CD4-positive, alpha-beta T cell treated with Interleukin-17A for 4 hours (primary cell): ENCODE measurements at regions not wholly inside any gene's neighbourhood (a gene's known extent, or its start where the extent isn't known, plus 50 kb on each side); places are given as distances from the start of the nearest gene placed in this dataset.

Experiments
- DNase-seq: peaks from one replicate; pipeline ENCODE4 v3.0.0-alpha.2; 2020; ENCODE audit warnings: mixed read lengths

DNA sequence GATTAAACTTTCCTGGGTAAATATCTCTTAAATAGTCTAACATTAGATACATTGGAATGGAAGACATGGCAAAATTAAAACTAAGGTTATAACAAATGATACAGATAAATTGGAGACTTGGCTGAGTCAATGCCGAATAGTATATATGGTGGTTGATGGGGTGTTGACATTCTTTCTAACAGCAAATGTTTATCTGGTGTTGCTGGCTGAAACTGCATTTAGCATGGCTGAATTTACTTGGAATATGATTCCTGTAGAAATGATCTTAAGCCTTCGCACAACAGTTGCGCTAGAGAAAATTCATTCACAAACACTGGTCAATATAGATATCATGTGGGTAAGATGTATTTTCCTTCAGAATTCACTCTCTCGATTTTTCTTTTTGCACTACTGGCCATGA is 646.0 kb upstream of the CXADR start:
- no peak for DNase-seq

DNA sequence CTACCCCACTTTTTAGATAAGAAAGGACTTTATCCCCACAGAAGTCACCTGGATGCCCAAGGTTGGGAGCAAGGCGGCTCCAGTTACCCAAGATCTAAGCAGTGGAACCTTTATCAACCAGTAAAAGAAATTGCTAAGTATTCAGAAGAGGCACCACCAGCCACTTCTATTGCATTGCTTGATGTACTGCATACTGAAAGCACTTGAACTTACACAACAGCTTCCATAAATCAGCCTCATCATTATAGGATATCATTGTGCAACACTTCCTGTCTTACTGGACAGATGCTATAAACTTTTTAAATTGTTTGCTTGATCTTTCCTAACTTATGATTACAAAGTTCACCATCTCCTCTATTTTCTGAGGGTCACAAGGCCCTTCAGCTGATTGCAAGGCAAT is 642.7 kb upstream of the CXADR start:
- no peak for DNase-seq

DNA sequence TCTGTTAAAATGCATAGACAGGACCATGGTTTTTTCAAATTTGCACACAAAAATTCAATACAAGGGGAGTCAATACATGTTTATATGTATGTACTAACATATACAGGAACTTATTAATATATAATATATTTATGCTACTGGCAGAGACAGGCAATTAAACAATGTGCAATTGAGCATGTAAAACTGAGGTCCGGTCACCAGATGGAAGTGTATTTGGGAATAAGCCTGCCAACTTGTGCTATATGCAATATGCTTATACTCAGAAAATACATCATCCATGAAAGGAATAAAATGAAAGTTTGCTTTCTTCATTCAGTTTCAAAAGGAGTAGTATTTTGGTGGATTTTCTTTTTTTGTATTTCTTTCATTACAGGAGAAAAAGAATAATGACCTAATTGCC is 640.2 kb upstream of the CXADR start:
- DNase-seq: no peak

DNA sequence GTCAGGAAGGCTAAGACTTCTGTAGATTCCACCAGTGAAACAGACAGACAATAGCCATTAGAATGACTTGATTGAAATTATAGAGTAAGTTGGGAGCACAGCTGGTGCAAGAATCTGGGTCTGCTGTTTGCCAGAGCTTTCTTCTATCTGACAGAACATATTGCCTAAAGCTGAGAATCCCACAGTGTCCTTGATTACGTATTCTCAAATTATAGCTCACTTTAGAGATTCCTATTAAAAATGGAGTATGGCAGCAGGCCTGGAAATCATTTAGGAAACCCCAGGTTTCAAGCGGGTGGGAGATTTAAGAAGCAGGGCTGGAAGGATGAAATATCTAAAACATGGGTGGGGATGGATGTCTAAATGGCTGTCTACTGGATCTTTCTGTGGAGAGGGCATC is 639.7 kb upstream of the CXADR start:
- DNase-seq: no peak

DNA sequence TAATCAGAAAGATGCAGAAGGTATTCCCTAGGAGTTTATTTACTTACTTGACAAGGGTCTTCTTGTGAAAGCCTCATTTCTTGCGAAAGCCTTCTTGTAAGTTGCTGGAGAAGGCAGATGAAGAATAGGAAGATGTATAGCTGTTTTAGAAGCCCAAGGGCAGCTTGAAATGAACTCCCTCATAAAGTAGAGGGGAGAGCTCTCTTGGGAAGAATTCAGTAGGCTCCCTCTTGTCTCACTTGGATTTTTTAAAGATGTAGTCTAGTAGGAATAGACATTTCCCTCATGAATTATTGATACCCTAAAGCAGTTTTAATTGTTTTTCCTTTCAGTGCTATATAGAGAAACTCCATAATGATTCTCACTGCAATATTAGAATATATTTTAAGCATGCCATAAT is 639.2 kb upstream of the CXADR start:
- DNase-seq: no peak

DNA sequence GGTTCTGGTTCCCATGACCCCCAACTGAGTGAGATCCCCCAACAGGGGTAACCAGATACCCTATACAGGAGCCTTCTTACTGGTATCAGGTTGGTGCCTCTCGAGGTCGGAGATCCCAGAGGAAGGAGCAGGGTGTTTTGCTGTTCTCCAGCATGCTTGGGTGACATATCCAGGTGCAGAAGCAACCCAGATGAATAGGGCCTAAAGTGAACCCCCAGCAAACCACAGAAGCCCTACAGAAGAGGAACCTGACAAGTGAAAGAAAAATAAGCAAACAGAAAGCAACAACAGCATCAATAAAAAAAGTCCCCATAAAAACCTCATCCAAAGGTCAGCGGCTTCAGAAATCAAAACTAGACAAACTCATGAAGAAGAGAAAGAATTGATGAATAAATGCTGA is 633.4 kb upstream of the CXADR start:
- no peak for DNase-seq

DNA sequence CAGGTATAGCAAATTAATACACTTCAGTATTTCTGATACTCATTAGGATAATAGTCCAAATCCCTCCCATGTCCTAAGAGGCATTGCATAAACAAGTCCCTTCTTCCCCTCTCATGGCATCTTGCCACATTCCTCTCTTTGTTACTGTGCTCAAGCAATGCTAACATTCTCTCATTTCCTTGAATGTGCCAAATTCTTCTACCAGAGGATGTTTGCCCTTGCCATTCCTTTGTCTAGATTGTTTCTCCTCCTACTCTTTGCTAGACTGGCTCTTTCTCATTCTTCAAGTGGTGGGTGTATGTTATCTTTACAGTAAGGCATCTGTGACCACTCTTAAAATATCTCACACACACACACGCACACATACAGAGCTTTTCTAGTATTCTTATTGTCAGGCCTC is 621.0 kb upstream of the CXADR start:
- no peak for DNase-seq

DNA sequence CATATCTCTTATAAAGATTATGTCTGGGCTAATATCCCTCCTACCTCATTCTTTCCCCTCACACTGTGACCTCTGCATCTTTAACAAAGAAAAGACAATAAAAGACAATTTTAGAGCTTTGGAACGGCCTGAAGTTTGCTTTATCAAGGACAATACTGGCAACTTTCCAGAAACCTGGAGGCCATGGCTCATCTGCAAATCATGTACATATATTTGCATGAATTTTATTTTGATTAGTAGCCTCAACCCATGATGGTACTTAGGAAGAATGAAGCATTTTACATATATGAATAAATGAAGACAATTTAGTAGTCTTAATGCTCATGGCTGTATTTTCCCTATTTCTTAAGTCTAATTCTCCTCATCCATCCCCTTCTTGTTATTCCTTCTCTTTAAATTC is 612.2 kb upstream of the CXADR start:
- no peak for DNase-seq

DNA sequence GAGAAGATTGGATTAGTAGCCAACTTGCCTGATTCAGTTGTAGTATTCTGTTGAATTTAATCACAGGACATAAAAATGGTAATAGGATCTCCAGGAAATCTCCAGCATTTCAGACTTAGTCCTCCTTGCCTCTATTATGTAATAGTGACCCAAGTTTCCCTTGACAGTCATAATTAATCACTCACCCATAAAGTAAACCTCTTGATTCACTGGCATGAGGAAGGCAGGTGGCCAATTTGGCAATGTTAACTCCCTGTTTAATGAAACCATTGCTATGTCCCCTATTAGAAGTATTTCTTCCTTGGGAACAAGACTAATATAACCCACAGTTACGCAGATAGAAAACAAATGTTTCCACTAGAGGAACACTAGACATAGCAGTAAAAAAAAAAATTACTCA is 604.8 kb upstream of the CXADR start:
- no peak for DNase-seq

DNA sequence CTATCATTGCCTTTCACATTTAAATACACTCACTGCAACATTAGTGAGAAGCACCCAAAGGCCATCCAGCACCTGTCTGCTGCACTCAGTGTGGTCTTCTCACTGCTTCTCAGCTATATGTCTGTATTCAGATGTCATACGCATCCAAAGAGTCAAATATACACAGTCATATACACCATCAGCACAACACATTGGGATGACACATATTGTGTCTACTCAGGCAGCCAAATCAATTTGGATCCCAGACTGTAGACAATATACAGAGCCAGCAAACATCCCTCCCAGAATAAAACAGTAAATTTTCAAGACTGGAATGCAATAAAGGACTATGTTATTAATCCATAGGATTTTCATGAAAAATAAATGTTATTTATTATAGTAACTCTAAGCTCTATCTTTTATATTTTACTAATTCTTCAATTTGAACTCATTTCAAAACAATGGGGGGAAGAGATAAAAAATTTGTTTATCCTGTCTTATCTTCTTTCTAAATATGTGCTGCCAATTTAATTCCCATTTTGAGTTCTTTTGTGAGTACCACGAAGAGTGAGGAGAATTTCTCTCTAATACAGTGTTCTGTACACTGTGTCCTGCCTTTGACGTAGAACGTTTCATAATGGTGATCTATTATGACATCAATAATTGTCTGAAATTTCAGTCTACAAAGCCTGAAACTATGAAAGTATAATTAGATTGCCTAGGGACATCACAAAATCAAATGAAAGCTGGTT is 602.2 kb upstream of the CXADR start:
- DNase-seq: no peak

DNA sequence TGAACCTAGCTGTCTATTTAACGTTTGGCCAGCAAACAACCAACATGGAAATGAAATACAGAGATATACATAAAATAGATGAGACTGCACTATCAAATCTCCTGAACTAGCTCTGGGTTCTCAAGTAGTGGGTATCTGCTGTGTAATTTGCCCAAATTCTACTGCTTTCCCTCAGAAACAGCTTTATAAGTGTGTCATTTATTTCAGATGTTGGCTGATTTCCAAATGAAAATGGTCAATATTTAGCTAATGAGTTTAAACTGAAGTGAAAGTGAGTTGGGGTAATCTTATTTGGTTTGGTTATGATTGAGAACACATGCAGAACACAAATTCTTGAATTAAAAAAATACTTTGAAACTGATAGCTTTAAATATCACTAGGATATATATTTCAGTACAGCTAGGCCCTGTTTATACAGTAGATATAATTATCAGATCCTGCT is 601.7 kb upstream of the CXADR start:
- DNase-seq: no peak

DNA sequence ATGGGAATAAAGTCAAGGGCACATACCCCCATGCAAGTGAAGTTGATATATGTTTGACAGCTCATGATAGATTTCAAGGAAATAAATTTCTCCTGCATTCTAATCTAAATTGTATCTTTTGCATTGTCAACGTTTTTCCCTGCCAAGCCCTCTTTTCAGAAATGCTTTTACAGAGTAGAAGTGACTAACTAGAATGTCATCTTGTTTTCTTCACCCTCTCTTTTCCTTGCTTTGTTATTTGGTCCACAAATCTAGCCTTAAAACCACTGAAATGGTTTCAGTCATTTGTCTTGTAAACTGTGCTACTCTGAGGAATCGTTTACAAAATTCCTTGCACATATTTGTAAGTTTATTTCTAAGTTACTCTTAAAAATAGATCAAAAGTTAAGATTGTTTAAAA is 600.8 kb upstream of the CXADR start:
- DNase-seq: no peak

DNA sequence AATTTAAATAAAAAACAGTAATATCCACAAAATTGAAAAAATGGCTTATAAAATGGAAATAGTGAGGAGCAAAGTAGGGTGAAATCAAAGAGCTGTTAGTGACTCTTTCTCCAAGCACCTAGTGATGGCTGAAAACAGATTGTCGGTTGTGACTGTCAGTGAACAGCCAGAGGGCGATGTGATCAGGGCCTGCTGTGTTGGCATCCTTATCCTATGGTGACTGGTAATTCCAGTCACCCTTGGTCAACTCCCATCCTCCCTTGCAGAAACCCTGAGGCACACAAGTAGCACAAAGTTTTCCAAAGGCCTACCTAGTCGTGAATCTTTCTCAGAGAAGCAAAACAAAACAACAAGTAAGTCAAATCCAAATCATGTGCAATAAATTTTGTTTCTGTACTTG is 599.8 kb upstream of the CXADR start:
- DNase-seq: no peak

DNA sequence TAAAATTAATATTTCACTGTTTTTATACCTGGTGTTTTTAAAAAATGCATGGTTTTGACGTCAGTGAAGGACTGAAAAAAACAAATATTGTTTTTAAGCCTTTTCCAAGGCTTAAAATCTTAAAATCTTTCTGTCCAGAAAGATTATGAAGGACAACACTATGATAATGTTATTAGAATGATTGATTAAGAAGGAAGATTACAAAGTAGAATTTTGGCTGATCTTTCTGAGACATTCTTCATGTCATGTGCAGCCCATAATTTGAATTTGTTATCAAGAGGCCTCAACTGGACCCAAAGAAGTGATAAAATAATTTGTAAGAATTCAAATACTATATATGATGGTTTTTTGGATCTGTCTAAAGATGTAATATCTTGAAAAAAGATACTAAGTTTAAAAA is 584.4 kb upstream of the CXADR start:
- no peak for DNase-seq

DNA sequence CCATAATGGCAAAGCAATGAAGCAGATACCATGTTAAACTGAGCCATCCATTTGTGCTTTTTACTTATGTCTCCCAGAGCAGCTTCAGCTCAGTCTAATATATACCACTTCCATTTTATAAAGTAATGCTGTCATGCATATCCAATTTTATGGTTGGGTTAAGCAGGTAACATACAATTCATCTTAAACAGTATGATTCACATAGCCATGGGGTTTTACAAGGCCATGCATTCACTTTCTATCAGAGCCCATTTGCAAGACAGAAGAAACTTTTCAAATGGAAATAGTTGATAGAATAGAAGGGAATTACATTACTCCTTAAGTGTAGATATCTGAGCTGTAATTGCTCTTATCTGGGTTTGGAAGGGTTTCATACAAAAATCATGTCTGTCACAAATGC is 580.5 kb upstream of the CXADR start:
- no peak for DNase-seq

DNA sequence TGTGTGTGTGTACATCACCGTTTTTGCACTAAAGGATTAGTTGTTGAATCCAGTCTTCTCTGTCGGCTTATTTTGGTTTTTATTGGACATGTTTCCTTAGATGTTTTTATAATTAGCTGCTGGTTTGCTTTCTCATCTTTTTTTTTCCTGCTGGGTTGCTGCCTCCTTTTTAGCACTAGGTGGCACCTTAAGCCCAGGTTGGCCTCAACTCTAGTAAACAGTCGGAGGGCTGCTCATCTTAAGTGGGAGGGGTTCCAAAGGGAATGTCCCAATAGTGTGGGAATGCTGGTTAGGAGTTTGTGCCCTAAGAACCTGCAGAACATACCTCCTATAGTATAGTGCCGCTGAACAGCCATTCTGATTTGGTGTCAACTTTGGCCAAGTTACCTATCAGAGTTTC is 570.1 kb upstream of the CXADR start:
- DNase-seq: no peak

DNA sequence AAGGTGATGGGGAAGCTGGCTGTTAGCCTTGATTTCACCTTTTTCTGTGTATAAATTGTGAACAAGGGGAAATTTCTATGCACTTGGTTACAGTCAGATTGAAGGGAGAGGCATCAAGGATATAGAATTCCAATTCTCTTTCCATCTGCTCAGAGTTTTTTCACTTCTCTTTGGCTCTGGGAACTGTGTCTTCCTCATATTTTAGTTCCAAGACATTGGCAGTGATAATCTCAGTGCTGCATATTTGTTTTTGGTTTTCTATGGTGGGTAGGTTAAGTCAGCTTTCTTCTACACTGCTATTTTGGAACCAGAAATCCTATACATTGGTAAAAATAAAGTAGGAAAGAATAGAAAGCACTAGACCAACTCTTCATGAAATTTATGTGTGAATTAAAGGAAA is 569.6 kb upstream of the CXADR start:
- DNase-seq: no peak

DNA sequence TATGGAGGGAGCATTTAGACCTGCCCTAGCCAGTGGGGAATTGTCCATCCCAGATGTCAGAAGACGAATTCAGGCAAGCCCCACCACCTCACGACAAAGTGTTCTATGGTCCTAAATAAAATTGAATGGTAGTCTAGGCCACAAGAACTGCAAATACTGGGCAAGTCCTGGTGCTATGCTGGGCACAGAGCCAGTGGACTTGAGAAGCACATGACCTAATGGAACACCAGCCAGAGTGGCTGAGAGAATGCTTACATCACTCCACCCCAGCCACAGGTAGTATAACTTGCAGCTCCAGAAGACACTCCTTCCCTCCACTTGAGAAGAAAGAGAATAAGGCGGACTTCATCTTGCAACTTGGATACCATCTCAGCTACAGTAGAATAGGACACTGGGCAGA is 567.3 kb upstream of the CXADR start:
- DNase-seq: no peak

DNA sequence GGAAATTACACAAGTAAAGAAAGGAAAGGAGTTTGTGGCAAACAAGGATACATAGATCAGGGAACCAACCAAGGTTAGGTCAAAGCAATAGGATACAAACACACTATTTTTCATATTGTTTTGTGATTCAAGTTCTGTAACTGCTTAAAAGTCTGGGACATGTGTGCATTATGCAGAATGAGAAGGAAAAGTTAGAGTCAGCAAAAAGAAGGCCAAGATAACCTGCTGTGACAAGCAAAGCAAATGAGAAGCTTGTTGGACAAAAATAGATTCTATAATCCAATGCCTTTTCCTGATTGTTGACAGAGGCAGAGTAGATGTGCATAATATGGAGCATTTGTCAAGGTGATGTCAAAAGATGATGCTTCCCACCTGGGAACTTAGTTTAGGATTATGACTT is 556.0 kb upstream of the CXADR start:
- DNase-seq: no peak

DNA sequence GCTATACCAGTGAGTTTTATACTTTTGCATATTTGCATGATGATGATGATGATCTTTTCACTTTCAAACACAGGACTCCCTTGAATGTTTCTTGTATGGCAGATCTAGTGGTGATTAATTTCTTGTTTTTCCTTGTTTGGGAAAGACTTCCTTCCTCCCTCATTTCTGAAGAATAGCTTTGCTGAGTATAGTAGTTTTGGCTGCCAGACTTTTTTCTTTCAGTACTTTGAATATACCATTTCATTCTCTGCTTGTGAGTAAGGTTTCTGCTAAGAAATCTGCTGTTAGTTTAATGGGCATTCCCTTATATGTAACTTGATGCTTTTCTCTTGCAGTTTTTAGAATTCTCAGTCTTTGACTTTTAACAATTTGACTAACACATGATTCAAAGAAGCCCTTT is 547.4 kb upstream of the CXADR start:
- DNase-seq: no peak

DNA sequence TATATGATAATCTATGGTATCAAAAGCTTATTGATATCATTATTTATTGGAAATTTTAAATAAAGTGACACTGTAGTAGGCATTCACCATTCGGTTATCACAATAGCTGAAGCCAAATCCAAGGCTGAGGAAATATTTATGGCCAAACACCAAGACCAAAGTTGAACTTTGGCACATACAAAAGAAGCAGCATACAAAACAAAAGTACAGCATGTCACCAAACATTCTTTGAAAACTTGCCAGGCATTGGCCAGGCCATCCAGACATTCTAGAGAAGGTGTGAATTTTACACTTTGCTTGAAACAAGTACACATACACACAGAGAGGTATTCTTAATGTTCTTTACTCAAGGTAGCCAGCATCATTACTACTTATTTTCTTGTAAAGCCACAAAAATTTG is 544.4 kb upstream of the CXADR start:
- no peak for DNase-seq

DNA sequence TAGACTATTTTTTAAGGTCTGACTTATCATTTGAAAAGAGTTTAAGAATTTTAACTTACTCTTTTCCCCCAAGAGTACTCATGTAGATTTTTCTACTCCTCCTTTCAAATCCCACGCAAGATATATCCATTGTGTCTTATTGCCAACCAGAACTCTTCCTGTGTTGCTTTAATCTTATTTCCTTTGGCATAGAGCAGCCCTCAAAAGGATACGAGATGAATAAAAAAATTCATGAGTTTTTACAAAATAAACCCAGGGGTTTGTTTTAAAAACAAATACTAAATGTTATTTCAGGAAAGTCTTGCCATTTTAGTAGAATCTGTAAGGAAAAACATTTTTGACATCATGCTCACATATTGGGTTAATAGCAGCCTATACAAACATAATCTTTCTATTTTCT is 543.2 kb upstream of the CXADR start:
- no peak for DNase-seq

DNA sequence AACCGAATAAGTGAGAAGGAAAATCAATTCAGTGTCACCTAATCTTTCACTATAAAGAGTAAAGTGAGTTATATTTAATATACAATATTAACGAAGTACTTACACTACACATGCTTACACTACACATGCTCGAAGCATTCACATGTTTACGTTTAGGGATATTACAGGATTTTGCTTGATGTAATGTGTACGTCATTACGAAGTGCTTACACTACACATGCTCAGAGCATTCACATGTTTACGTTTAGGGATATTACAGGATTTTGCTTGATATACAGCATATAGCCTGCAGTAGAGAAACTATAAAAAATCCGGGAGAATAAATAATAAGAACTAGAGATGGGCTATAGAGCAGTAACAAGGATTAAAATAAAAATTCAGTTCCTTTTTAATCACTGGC is 538.8 kb upstream of the CXADR start:
- no peak for DNase-seq

DNA sequence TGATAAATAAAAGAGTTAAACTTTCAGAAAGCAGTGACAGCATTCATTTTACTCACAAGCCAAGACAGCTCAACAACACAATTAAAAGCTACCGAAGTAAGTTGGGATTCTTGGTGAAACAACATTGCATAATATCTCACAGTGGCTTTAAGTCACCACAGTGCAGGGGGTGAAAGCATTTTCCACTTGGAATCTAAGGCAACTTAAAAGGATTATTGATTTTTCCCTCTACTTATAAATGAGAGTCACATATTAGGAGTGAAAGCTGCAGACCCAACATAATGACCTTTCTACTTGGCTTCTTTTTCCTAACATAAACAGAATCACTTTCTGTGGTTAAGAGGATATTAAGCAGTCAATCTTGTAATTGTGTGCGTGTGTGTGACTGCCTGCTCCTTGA is 536.6 kb upstream of the CXADR start:
- no peak for DNase-seq

DNA sequence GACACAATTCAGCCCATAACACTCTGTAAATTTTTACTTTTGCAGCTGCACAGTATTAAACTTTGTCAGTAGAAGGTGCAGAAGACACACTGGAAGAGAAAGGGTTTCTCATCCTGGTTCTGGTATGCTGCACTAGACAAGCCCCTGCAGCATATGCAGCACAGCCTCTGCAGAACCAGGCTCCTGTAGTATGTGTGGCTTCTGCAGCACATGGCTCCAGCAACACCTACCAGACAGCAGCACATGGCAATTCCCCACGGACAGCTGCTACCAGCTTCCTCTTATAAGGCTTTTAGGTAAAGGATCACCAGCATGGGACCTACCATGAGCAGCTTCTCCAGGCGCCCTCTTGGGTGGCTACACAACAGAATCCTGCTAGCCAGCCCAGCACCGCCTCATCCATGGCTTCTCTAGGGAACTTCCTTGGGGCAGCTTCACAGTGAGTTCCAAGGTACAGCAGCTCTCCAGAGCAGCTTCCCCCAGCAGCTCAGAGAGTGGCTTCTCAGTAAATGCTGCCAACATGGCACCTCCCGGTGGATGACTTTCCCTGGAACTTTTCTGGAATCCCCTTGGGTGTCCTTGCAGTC is 534.4 kb upstream of the CXADR start:
- DNase-seq: no peak
